HFFc6 (cell line): ENCODE measurements at regions not wholly inside any gene's neighbourhood (a gene's known extent, or its start where the extent isn't known, plus 50 kb on each side); places are given as distances from the start of the nearest gene placed in this dataset.

Experiments used
- DNase-seq: peaks from one replicate; pipeline ENCODE4 v3.0.0-alpha.2; 2018
- H3K27ac Mint-ChIP-seq: 2 replicates; pipeline ENCODE4 v1.8.0; 2020; ENCODE audit warnings: mild to moderate bottlenecking, mixed read lengths
- H3K27me3 Mint-ChIP-seq: 2 replicates; pipeline ENCODE4 v1.8.0; 2021; ENCODE audit warnings: mild to moderate bottlenecking, moderate library complexity, mixed read lengths; ENCODE audit not compliant: insufficient read depth
- H3K36me3 Mint-ChIP-seq: 2 replicates; pipeline ENCODE4 v1.8.0; 2021; ENCODE audit warnings: low read depth, mixed read lengths
- H3K4me1 Mint-ChIP-seq: 2 replicates; pipeline ENCODE4 v1.8.0; 2020; ENCODE audit warnings: low read depth, mixed read lengths
- H3K4me3 Mint-ChIP-seq: 2 replicates; pipeline ENCODE4 v1.8.0; 2020; ENCODE audit warnings: mild to moderate bottlenecking, moderate library complexity, mixed read lengths
- H3K9me3 Mint-ChIP-seq: 2 replicates; pipeline ENCODE4 v1.8.0; 2020; ENCODE audit warnings: mild to moderate bottlenecking, mixed read lengths
- CTCF ChIP-seq: fragments of 200-600 bp; sonication (generic); IDR thresholded peaks from 2 replicates; pipeline ENCODE4 v1.5.0; 2021; ENCODE audit warnings: antibody characterized with exemption, mild to moderate bottlenecking

GRCh38 chr10:56596257-56596656, 235.2 kb upstream of the ZWINT start:
- H3K4me1 Mint-ChIP-seq = no peaks in the 10 kb centered on the region

GRCh38 chr10:56593120-56593519, 232.1 kb upstream of the ZWINT start:
- no peaks in the 10 kb centered on the region for H3K36me3 Mint-ChIP-seq
- peaks cover 26% of the 10 kb centered on the region for H3K9me3 Mint-ChIP-seq
- DNase-seq = no peak
- no peak for TF ChIP-seq CTCF
- H3K27ac Mint-ChIP-seq = no peak overlapping the region
- no peaks in the 10 kb centered on the region for H3K27me3 Mint-ChIP-seq
- no peak overlapping the region for H3K4me3 Mint-ChIP-seq
- H3K4me1 Mint-ChIP-seq = no peaks in the 10 kb centered on the region

More at GRCh38 chr10:56596257-56596656, 235.2 kb upstream of the ZWINT start:
- Mint-ChIP-seq H3K27me3 (no peaks in the 10 kb centered on the region), H3K27ac (no peak overlapping the region), H3K4me3 (no peak overlapping the region), H3K36me3 (no peaks in the 10 kb centered on the region), H3K9me3 (peaks cover 26% of the 10 kb centered on the region)
- no peak for TF ChIP-seq CTCF
- DNase-seq = no peak

- Mint-ChIP-seq H3K9me3 (no peaks in the 10 kb centered on the region), H3K36me3 (no peaks in the 10 kb centered on the region), H3K4me1 (no peaks in the 10 kb centered on the region), H3K27me3 (no peaks in the 10 kb centered on the region), H3K4me3 (no peak overlapping the region), H3K27ac (no peak overlapping the region)
- DNase-seq = no peak
- TF ChIP-seq CTCF = no peak
Measured at GRCh38 chr10:56586461-56586891, 225.4 kb upstream of the ZWINT start.

- H3K4me3 Mint-ChIP-seq = no peak overlapping the region
- H3K4me1 Mint-ChIP-seq = no peaks in the 10 kb centered on the region
- H3K9me3 Mint-ChIP-seq = peaks cover 7% of the 10 kb centered on the region
- no peak for TF ChIP-seq CTCF
- no peak for DNase-seq
- no peak overlapping the region for H3K27ac Mint-ChIP-seq
- H3K27me3 Mint-ChIP-seq = no peaks in the 10 kb centered on the region
- no peaks in the 10 kb centered on the region for H3K36me3 Mint-ChIP-seq
Measured at GRCh38 chr10:56585447-56586171, 224.6 kb upstream of the ZWINT start.

GRCh38 chr10:56583316-56583715, 222.3 kb upstream of the ZWINT start:
- Mint-ChIP-seq H3K27ac (no peak overlapping the region), H3K36me3 (no peaks in the 10 kb centered on the region), H3K9me3 (peaks cover 12% of the 10 kb centered on the region), H3K4me3 (no peak overlapping the region), H3K4me1 (no peaks in the 10 kb centered on the region), H3K27me3 (no peaks in the 10 kb centered on the region)
- no peak for TF ChIP-seq CTCF
- DNase-seq = no peak
